ENCODE measurements at regions not wholly inside any gene's neighbourhood (a gene's known extent, or its start where the extent isn't known, plus 50 kb on each side); places are given as distances from the start of the nearest gene placed in this dataset.

DNA sequence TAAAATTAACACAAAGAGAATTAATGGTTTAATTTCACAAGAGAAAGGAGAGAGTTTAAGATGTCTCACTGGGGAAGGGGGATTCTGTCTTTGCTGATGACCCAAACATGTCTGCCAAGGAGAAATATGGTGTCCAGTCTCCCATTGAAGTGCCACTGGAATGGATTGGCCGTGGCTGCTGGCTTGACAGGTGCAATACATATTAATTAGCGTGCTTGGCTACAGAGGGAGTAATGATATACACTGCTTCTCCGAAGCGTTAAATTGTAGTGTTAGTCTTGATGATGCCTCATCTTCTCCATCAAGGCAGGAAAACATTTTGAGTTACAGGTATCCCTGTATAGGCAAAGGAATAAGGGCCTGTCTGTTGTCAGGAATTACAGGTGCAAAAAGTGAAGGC lies 393.4 kb upstream of the TMPO start:
- TF ChIP-seq, protein P1, sequence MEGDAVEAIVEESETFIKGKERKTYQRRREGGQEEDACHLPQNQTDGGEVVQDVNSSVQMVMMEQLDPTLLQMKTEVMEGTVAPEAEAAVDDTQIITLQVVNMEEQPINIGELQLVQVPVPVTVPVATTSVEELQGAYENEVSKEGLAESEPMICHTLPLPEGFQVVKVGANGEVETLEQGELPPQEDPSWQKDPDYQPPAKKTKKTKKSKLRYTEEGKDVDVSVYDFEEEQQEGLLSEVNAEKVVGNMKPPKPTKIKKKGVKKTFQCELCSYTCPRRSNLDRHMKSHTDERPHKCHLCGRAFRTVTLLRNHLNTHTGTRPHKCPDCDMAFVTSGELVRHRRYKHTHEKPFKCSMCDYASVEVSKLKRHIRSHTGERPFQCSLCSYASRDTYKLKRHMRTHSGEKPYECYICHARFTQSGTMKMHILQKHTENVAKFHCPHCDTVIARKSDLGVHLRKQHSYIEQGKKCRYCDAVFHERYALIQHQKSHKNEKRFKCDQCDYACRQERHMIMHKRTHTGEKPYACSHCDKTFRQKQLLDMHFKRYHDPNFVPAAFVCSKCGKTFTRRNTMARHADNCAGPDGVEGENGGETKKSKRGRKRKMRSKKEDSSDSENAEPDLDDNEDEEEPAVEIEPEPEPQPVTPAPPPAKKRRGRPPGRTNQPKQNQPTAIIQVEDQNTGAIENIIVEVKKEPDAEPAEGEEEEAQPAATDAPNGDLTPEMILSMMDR (IDR thresholded peaks at IDR 0.05; ENCODE audit: borderline replicate concordance): no peak
- Histone ChIP-seq H3K4me1 (peaks cover 17% of the 10 kb centered on the region), H3K36me3 (no peaks in the 10 kb centered on the region), H3K27ac (replicated peaks) (no peak overlapping the region), H3K9me3 (replicated peaks) (no peaks in the 10 kb centered on the region), H3K4me3 (no peak overlapping the region), H3K27me3 (ENCODE audit: low read depth) (no peaks in the 10 kb centered on the region)
- no peak for DNase-seq
- intact Hi-C loops (cut with micrococcal nuclease): no loop called here

DNA sequence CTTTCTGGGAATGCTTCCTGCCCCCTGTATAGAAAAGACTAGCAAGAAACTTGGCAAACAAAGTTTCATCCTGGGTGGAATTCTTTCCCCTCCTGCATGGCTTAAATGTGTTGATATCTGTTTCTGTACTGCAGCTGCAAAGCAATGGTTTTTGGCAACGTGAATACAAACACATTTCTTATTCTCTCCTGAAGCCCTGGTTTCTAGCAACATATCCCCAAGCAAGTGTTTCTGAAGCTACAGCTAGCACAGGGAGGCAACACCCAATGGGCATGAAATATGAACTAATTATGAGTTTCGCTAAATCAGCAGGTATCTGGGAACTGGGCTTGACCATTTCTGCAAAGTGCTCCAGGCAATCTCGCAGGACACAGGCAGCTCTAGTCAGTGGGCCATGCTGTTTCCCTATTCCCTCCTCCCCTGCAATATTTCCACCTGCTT lies 392.3 kb upstream of the TMPO start:
- Histone ChIP-seq H3K27ac (replicated peaks) (no peak overlapping the region), H3K27me3 (ENCODE audit: low read depth) (no peaks in the 10 kb centered on the region), H3K4me3 (no peak overlapping the region), H3K36me3 (no peaks in the 10 kb centered on the region), H3K4me1 (peaks cover 28% of the 10 kb centered on the region), H3K9me3 (replicated peaks) (no peaks in the 10 kb centered on the region)
- intact Hi-C loops (cut with micrococcal nuclease): no loop called here
- TF ChIP-seq, protein P1 (IDR thresholded peaks at IDR 0.05; ENCODE audit: borderline replicate concordance): no peak
- no peak for DNase-seq

DNA sequence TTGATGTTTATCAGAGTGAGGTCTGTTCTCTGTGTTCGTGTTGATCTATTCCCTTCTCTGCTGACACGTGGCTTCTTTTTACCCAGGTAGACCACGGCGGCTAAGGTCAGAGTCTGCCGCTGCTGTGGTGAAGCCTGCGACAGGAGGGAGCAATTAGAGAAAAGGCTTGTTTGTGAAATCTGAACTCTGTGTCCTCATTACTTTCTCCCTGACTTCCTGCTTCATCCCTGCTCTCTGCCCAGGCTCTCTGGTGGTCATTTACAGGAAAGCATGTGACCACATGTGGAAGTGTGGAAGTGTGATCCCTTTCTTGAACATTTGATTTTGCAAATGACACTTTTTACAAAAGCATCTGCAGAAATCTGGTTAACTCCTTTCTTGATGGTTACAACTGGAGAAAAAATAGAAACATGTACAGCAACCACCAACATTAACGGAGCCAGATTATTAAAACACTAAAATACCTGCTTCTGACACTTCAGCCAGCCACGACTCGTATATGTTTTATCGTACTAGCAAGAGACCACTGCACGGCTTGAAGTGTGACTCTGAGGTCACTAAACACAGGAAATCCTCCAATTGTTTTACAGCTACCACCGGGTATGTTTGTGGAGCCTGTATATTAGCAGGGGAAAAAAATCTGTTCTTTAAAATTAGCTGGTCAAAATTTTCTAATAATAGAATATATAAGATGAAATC lies 388.6 kb upstream of the TMPO start:
- intact Hi-C loops (cut with micrococcal nuclease): no loop called here

DNA sequence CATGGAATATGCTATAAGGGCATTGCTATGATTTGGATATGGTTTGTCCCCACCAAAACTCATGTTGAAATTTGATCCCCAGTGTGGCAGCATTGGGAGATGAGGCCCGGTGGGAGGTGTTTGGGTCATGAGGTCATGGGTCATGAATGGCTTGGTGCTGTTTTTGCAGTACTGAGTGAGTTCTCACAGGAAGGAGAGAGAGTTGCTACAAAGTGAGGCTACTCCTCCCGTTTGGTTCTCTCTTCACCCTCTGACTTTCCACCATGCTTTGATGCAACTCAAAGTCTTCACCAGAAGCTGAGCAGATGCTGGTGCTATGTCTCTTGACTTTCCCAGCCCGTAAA lies 388.1 kb upstream of the TMPO start:
- TF ChIP-seq, protein P1 (IDR thresholded peaks at IDR 0.05; ENCODE audit: borderline replicate concordance): no peak
- peak overlapping the region; percentile 56 for H3K27ac ChIP-seq (replicated peaks)
- no peak for DNase-seq
- peaks cover 27% of the 10 kb centered on the region for H3K4me1 ChIP-seq
- H3K27me3 ChIP-seq (ENCODE audit: low read depth): no peaks in the 10 kb centered on the region
- intact Hi-C loops (cut with micrococcal nuclease): no loop called here
- H3K9me3 ChIP-seq (replicated peaks): no peaks in the 10 kb centered on the region
- H3K4me3 ChIP-seq: no peak overlapping the region
- no peaks in the 10 kb centered on the region for H3K36me3 ChIP-seq

More for the DNA sequence above, 388.6 kb upstream of the TMPO start:
- H3K4me3 ChIP-seq: no peak overlapping the region
- H3K9me3 ChIP-seq (replicated peaks): no peaks in the 10 kb centered on the region
- H3K27ac ChIP-seq (replicated peaks): peak overlapping the region; percentile 56
- H3K27me3 ChIP-seq (ENCODE audit: low read depth): no peaks in the 10 kb centered on the region
- H3K4me1 ChIP-seq: peaks cover 28% of the 10 kb centered on the region
- H3K36me3 ChIP-seq: no peaks in the 10 kb centered on the region
- no peak for DNase-seq
- TF ChIP-seq, protein P1 (IDR thresholded peaks at IDR 0.05; ENCODE audit: borderline replicate concordance): no peak

DNA sequence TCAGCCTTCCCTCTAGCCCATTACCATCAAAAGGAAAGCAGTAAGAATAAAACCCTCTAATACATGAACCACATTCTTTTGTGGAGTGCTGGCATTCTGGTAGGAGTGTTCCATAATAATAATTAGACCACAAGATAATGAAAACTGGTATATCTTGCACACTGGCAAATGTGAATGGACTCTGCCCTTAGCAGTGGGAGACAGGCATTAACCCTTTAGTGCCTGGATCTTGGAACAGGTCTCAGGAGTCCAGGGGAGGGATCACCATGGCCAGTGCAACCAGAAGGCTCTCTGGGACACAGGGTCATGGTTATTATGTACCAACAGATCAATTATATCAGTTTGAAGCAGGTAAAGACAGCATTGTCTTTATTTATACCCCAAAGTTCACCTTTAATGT lies 387.5 kb upstream of the TMPO start:
- Histone ChIP-seq H3K36me3 (no peaks in the 10 kb centered on the region), H3K4me3 (no peak overlapping the region), H3K27me3 (ENCODE audit: low read depth) (no peaks in the 10 kb centered on the region), H3K27ac (replicated peaks) (peak overlapping the region; percentile 56), H3K4me1 (peaks cover 22% of the 10 kb centered on the region), H3K9me3 (replicated peaks) (no peaks in the 10 kb centered on the region)
- TF ChIP-seq, protein P1 (IDR thresholded peaks at IDR 0.05; ENCODE audit: borderline replicate concordance): no peak
- intact Hi-C loops (cut with micrococcal nuclease): no loop called here
- DNase-seq: no peak

Data from left ventricle myocardium inferior (tissue), 1 donor.